GM12878 (cell line): ENCODE measurements at regions not wholly inside any gene's neighbourhood (a gene's known extent, or its start where the extent isn't known, plus 50 kb on each side); places are given as distances from the start of the nearest gene placed in this dataset.

Experiments
- ATAC-seq: fragments of 200-7000 bp; cut with Tn5 transposase; 3 replicates; pipeline ENCODE4 v1.9.1; 2020; ENCODE audit warnings: mild to moderate bottlenecking, moderate library complexity
- BruUV-seq: library from RNA; stranded (reverse); fragments of 400-500 nt; replicated peaks from 2 replicates; lab custom pipeline; 2021; lab: Mats Ljungman, UMichigan
- CTCF ChIA-PET: fragments of 300-600 bp; sonication (Branson Sonifier 250); formaldehyde crosslinking; extraction: SDS; loops from one replicate; lab custom pipeline; 2021; ENCODE audit warnings: inconsistent platforms; lab: Yijun Ruan, JAX
- POLR2A ChIA-PET: fragments of 350-600 bp; formaldehyde crosslinking; extraction: SDS; loops from one replicate; lab custom pipeline; 2021; ENCODE audit warnings: inconsistent platforms; lab: Charles Lee
- RAD21 ChIA-PET: fragments of 300-600 bp; sonication (Branson Sonifier 250); formaldehyde crosslinking; loops from one replicate; lab custom pipeline; 2023; ENCODE audit warnings: antibody characterized with exemption; ENCODE audit not compliant: unreplicated experiment; lab: Charles Lee
- SMC1A ChIA-PET: fragments of 300-600 bp; sonication (Branson Sonifier 250); formaldehyde crosslinking; loops from one replicate; lab custom pipeline; 2023; ENCODE audit not compliant: unreplicated experiment, uncharacterized antibody; lab: Charles Lee
- DNase-seq: peaks from one replicate; pipeline ENCODE4 v3.0.0-alpha.2; 2011; ENCODE audit warnings: low read depth, low spot score
- FAIRE-seq: peaks from 3 replicates; lab custom pipeline; 2011; peaks lifted over from hg19 to GRCh38; lab: Jason Lieb, UNC
- H2AFZ ChIP-seq: 2 replicates; pipeline ENCODE4 v1.6.0; 2011; ENCODE audit warnings: low read depth, low read length, control low read depth; ENCODE audit not compliant: control insufficient read depth
- H3K27ac ChIP-seq: 2 replicates; pipeline ENCODE4 v1.5.1; 2011; ENCODE audit warnings: control low read depth; ENCODE audit not compliant: control insufficient read depth, insufficient read depth
- H3K27me3 ChIP-seq, 2 experiments: replicated peaks in 1 of 2; 2 replicates each; pipeline versions ENCODE4 v1.6.0 to v1.6.1; 2011; ENCODE audit warnings: low read length in 1 of 2; ENCODE audit not compliant: control insufficient read depth in 2 of 2, insufficient read depth in 2 of 2
- H3K36me3 ChIP-seq, 2 experiments: 2 replicates each; pipeline ENCODE4 v1.5.1; 2011; ENCODE audit warnings: low read length in 1 of 2; ENCODE audit not compliant: control insufficient read depth in 2 of 2, insufficient read depth in 2 of 2
- H3K4me1 ChIP-seq: 2 replicates; pipeline ENCODE4 v1.6.1; 2011; ENCODE audit warnings: mild to moderate bottlenecking, low read length, moderate library complexity, mixed read lengths; ENCODE audit not compliant: control insufficient read depth, insufficient read depth
- H3K4me2 ChIP-seq: 2 replicates; pipeline ENCODE4 v1.6.0; 2011; ENCODE audit warnings: control low read depth; ENCODE audit not compliant: control insufficient read depth, insufficient read depth
- H3K4me3 ChIP-seq: fragments of 200-600 bp; sonication (generic); 2 replicates; pipeline ENCODE4 v1.5.1; 2016
- H3K79me2 ChIP-seq: 2 replicates; pipeline ENCODE4 v1.6.0; 2011; ENCODE audit warnings: low read length; ENCODE audit not compliant: control insufficient read depth, insufficient read depth
- H3K9ac ChIP-seq: 2 replicates; pipeline ENCODE4 v1.8.0; 2011; ENCODE audit warnings: low read length, control low read depth, mixed read lengths; ENCODE audit not compliant: control insufficient read depth, insufficient read depth
- H3K9me3 ChIP-seq: replicated peaks from 3 replicates; pipeline ENCODE4 v1.5.1; 2011; ENCODE audit warnings: mild to moderate bottlenecking, low read length; ENCODE audit not compliant: control insufficient read depth, insufficient read depth
- H4K20me1 ChIP-seq: 2 replicates; pipeline ENCODE4 v1.6.0; 2011; ENCODE audit not compliant: control insufficient read depth, insufficient read depth
- ATF7 ChIP-seq: fragments of 450-650 bp; IDR thresholded peaks from 2 replicates; pipeline ENCODE4 v1.6.1; 2016; ENCODE audit warnings: low read depth, mild to moderate bottlenecking
- IKZF1 ChIP-seq: fragments of 450-650 bp; conservative IDR thresholded peaks from 2 replicates; pipeline ENCODE4 v1.6.1; 2017; ENCODE audit warnings: antibody characterized with exemption, mild to moderate bottlenecking
- JUNB ChIP-seq: IDR thresholded peaks from 2 replicates; pipeline ENCODE4 v1.6.1; 2016; ENCODE audit warnings: antibody characterized with exemption, mild to moderate bottlenecking
- MEF2B ChIP-seq: fragments of 450-650 bp; IDR thresholded peaks from 2 replicates; pipeline ENCODE4 v1.6.1; 2018; ENCODE audit warnings: mild to moderate bottlenecking, moderate library complexity; ENCODE audit not compliant: partially characterized antibody, poor library complexity, severe bottlenecking
- SMAD1 ChIP-seq: fragments of 450-650 bp; IDR thresholded peaks from 2 replicates; pipeline ENCODE4 v1.6.1; 2018; ENCODE audit warnings: mild to moderate bottlenecking, low read depth; ENCODE audit not compliant: partially characterized antibody
- YY1 ChIP-seq: IDR thresholded peaks from 2 replicates; pipeline ENCODE4 v1.6.1; 2011; ENCODE audit warnings: low read depth, mild to moderate bottlenecking, low read length
- ZZZ3 ChIP-seq: IDR thresholded peaks from 2 replicates; pipeline ENCODE4 v1.6.1; 2011; ENCODE audit warnings: low read depth; ENCODE audit not compliant: control insufficient read depth, insufficient read length
- WGBS: methylation state at CpG from one replicate; pipeline ENCODE4 v1.1.6; 2016; ENCODE audit warnings: low lambda C conversion rate; ENCODE audit not compliant: insufficient replicate concordance, insufficient coverage; ENCODE audit errors: missing lambda C conversion rate; 5-methylcytosine and 5-hydroxymethylcytosine counted together
- in situ Hi-C: fragments of 300-500 bp; cut with MboI; formaldehyde crosslinking; loops from 9 replicates; pipeline ENCODE4 v1.14.3; 2018; ENCODE audit warnings: mixed read lengths
- intact Hi-C: fragments of 100-400 bp; cut with micrococcal nuclease; formaldehyde crosslinking; loops from one replicate; pipeline ENCODE4 v1.14.2; 2022; ENCODE audit not compliant: unreplicated experiment
- TF ChIP-seq, protein P1 (sequence below): IDR thresholded peaks from 2 replicates; pipeline ENCODE4 v1.6.1; 2012; ENCODE audit warnings: mild to moderate bottlenecking, low read depth, low read length
- TF ChIP-seq, protein P2 (sequence below): fragments of 450-650 bp; formaldehyde crosslinking; IDR thresholded peaks from 2 replicates; pipeline ENCODE4 v1.4.0; 2020; ENCODE audit warnings: mild to moderate bottlenecking, moderate library complexity

DNA sequence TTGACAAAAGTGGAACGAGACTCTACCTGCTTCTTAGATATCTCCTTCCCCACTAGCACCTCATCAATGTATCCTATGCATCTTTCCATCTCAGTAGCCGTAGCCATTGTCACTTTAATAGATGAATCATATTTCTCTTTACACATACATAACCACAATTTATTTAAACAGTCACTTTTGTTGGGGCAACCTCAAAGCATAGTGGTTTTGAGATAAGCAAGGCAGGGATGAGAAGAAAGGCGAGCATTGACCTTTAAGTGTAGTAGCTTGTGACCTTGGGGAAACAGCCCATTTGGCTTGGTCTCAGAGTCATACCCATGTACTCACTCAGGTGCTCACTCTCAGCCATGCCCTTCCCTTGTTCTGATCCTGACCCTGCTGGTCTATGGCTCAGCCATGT lies 260.1 kb downstream of the C1orf94 start:
- ChIA-PET RAD21 (no interaction called here), CTCF (no interaction called here), SMC1A (no interaction called here), POLR2A (no interaction called here)
- Histone ChIP-seq H3K4me2 (no peak overlapping the region), H3K36me3 (no peaks in the 10 kb centered on the region), H2AFZ (no peak overlapping the region), H3K79me2 (no peaks in the 10 kb centered on the region), H3K9me3 (no peaks in the 10 kb centered on the region), H3K9ac (no peak overlapping the region), H3K27me3 (no peaks in the 10 kb centered on the region), H4K20me1 (no peaks in the 10 kb centered on the region), H3K27ac (no peak overlapping the region), H3K4me1 (no peaks in the 10 kb centered on the region), H3K4me3 (no peak overlapping the region)
- FAIRE-seq (no peak), ATAC-seq (no peak), DNase-seq (no peak)
- WGBS: 4% methylated on average over 3 of the region's 3 CpGs
- BruUV-seq: no TSS peak
- intact Hi-C loops (no loop called here), in situ Hi-C loops (no loop called here)
- no peak for TF ChIP-seq SMAD1
- TF ChIP-seq MEF2B: no peak
- TF ChIP-seq, protein P1, sequence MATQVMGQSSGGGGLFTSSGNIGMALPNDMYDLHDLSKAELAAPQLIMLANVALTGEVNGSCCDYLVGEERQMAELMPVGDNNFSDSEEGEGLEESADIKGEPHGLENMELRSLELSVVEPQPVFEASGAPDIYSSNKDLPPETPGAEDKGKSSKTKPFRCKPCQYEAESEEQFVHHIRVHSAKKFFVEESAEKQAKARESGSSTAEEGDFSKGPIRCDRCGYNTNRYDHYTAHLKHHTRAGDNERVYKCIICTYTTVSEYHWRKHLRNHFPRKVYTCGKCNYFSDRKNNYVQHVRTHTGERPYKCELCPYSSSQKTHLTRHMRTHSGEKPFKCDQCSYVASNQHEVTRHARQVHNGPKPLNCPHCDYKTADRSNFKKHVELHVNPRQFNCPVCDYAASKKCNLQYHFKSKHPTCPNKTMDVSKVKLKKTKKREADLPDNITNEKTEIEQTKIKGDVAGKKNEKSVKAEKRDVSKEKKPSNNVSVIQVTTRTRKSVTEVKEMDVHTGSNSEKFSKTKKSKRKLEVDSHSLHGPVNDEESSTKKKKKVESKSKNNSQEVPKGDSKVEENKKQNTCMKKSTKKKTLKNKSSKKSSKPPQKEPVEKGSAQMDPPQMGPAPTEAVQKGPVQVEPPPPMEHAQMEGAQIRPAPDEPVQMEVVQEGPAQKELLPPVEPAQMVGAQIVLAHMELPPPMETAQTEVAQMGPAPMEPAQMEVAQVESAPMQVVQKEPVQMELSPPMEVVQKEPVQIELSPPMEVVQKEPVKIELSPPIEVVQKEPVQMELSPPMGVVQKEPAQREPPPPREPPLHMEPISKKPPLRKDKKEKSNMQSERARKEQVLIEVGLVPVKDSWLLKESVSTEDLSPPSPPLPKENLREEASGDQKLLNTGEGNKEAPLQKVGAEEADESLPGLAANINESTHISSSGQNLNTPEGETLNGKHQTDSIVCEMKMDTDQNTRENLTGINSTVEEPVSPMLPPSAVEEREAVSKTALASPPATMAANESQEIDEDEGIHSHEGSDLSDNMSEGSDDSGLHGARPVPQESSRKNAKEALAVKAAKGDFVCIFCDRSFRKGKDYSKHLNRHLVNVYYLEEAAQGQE: no peak
- no peak for TF ChIP-seq ATF7
- TF ChIP-seq JUNB: no peak
- TF ChIP-seq, protein P2, sequence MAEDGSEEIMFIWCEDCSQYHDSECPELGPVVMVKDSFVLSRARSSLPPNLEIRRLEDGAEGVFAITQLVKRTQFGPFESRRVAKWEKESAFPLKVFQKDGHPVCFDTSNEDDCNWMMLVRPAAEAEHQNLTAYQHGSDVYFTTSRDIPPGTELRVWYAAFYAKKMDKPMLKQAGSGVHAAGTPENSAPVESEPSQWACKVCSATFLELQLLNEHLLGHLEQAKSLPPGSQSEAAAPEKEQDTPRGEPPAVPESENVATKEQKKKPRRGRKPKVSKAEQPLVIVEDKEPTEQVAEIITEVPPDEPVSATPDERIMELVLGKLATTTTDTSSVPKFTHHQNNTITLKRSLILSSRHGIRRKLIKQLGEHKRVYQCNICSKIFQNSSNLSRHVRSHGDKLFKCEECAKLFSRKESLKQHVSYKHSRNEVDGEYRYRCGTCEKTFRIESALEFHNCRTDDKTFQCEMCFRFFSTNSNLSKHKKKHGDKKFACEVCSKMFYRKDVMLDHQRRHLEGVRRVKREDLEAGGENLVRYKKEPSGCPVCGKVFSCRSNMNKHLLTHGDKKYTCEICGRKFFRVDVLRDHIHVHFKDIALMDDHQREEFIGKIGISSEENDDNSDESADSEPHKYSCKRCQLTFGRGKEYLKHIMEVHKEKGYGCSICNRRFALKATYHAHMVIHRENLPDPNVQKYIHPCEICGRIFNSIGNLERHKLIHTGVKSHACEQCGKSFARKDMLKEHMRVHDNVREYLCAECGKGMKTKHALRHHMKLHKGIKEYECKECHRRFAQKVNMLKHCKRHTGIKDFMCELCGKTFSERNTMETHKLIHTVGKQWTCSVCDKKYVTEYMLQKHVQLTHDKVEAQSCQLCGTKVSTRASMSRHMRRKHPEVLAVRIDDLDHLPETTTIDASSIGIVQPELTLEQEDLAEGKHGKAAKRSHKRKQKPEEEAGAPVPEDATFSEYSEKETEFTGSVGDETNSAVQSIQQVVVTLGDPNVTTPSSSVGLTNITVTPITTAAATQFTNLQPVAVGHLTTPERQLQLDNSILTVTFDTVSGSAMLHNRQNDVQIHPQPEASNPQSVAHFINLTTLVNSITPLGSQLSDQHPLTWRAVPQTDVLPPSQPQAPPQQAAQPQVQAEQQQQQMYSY (CRISPR knock-in tag): no peak
- no peak for TF ChIP-seq YY1
- no peak for TF ChIP-seq IKZF1
- no peak for TF ChIP-seq ZZZ3
